Spleen (tissue), 7 donors: ENCODE measurements at regions not wholly inside any gene's neighbourhood (a gene's known extent, or its start where the extent isn't known, plus 50 kb on each side); places are given as distances from the start of the nearest gene placed in this dataset.

ENCODE experiments used
- POLR2A ChIP-seq, 3 donors: fragments of 450-650 bp; IDR thresholded peaks; one replicate each; pipeline ENCODE4 v1.5.1; 2017; ENCODE audit warnings: antibody characterized with exemption in 3 of 3, mild to moderate bottlenecking in 1 of 3
- POLR2AphosphoS5 ChIP-seq, 3 donors: sonication (generic); formaldehyde crosslinking; IDR thresholded peaks; one replicate each; pipeline ENCODE4 v1.5.1; 2017; ENCODE audit warnings: antibody characterized with exemption in 3 of 3
- TF ChIP-seq, protein P1 (sequence below), 11 experiments: fragments of 200-600 bp in 7 of 11; fragments of 450-650 bp in 4 of 11; sonication (generic) in 4 of 11; IDR thresholded peaks in 8 of 11; conservative IDR thresholded peaks in 3 of 11; 1 replicate in 7 of 11; 2 replicates in 4 of 11; pipeline versions ENCODE4 v1.4.0 to v1.8.0; 2016 to 2021; ENCODE audit warnings: antibody characterized with exemption in 11 of 11, inconsistent platforms in 4 of 11, mild to moderate bottlenecking in 1 of 11
- donor health status: DM: no; HTN: no; CAD: no; lungs with moderate emphysema.
- donor health status: DM: no; HTN: no; CAD: no.
- donor health status: DM: no; HTN: no; CAD: no.

DNA sequence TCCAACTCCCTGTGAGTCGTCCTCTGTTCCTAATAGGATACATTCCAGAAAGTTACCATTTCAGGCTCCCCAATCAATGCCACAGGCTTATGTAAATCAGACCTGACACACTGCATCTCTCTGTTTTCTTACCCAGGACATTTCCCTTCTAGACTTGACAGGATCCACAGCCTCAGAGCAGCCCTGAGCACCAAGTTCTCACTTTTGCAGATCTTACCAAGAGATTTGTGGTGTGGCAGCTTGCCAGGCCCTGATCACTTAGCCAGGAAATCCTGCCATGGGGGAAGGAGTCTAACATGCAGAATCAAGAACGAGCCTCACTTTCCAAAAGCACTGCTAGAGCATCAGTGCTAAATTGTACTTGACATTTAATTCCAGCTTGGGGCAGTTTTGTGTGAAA, 202.9 kb downstream of the TBX15 start:
- TF ChIP-seq, protein P1, sequence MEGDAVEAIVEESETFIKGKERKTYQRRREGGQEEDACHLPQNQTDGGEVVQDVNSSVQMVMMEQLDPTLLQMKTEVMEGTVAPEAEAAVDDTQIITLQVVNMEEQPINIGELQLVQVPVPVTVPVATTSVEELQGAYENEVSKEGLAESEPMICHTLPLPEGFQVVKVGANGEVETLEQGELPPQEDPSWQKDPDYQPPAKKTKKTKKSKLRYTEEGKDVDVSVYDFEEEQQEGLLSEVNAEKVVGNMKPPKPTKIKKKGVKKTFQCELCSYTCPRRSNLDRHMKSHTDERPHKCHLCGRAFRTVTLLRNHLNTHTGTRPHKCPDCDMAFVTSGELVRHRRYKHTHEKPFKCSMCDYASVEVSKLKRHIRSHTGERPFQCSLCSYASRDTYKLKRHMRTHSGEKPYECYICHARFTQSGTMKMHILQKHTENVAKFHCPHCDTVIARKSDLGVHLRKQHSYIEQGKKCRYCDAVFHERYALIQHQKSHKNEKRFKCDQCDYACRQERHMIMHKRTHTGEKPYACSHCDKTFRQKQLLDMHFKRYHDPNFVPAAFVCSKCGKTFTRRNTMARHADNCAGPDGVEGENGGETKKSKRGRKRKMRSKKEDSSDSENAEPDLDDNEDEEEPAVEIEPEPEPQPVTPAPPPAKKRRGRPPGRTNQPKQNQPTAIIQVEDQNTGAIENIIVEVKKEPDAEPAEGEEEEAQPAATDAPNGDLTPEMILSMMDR (IDR thresholded peaks at IDR 0.05 in 8 of 11, conservative IDR thresholded peaks at IDR 0.05 in 3 of 11), result no peak
- no peak for TF ChIP-seq POLR2AphosphoS5 (IDR thresholded peaks at IDR 0.05)
- no peak for TF ChIP-seq POLR2A (IDR thresholded peaks at IDR 0.05)
